A673 (cell line): ENCODE measurements at regions not wholly inside any gene's neighbourhood (a gene's known extent, or its start where the extent isn't known, plus 50 kb on each side); places are given as distances from the start of the nearest gene placed in this dataset.
"Not testable (repeated sequence)": the region's sequence is repeated elsewhere in the genome, so short reads cannot be mapped to it uniquely, and the experiment has no call there.

Experiments
- BruUV-seq: library from RNA; stranded (reverse); fragments of 400-500 nt; replicated peaks from 2 replicates; lab custom pipeline; 2021; lab: Mats Ljungman, UMichigan
- CTCF ChIA-PET: fragments of 300-600 bp; sonication (Branson Sonifier 250); formaldehyde crosslinking; loops from one replicate; lab custom pipeline; 2022; ENCODE audit warnings: antibody characterized with exemption; lab: Charles Lee
- POLR2A ChIA-PET: fragments of 300-600 bp; sonication (Branson Sonifier 250); formaldehyde crosslinking; loops from one replicate; lab custom pipeline; 2022; ENCODE audit warnings: antibody characterized with exemption; ENCODE audit not compliant: low non-redundant PET; lab: Charles Lee
- DNase-seq: peaks from one replicate; pipeline ENCODE4 v3.0.0-alpha.2; 2015; ENCODE audit warnings: low spot score
- H3K27ac ChIP-seq: fragments of 200-600 bp; sonication (generic); 2 replicates; pipeline ENCODE4 v1.5.1; 2016; ENCODE audit warnings: mixed run types, low read depth, mild to moderate bottlenecking, mixed read lengths, antibody characterized with exemption, low read length; ENCODE audit not compliant: poor library complexity, severe bottlenecking
- H3K27me3 ChIP-seq: fragments of 200-600 bp; sonication (generic); replicated peaks from 2 replicates; pipeline ENCODE4 v1.6.1; 2017; ENCODE audit warnings: mixed run types, low read depth, mild to moderate bottlenecking, mixed read lengths, antibody characterized with exemption, low read length; ENCODE audit not compliant: insufficient read depth, poor library complexity
- H3K36me3 ChIP-seq: fragments of 200-600 bp; sonication (generic); 2 replicates; pipeline ENCODE4 v1.6.1; 2016; ENCODE audit warnings: mixed run types, mild to moderate bottlenecking, mixed read lengths, antibody characterized with exemption, low read length; ENCODE audit not compliant: insufficient read depth, poor library complexity, severe bottlenecking
- H3K4me1 ChIP-seq: fragments of 200-600 bp; sonication (generic); 2 replicates; pipeline ENCODE4 v1.6.1; 2017; ENCODE audit warnings: mixed run types, mild to moderate bottlenecking, mixed read lengths, antibody characterized with exemption, low read length; ENCODE audit not compliant: insufficient read depth, poor library complexity, severe bottlenecking
- H3K4me3 ChIP-seq: fragments of 200-600 bp; sonication (generic); 2 replicates; pipeline ENCODE4 v1.5.1; 2016; ENCODE audit warnings: low read depth, mixed run types, mild to moderate bottlenecking, mixed read lengths, low read length; ENCODE audit not compliant: poor library complexity, severe bottlenecking
- H3K9me3 ChIP-seq: fragments of 200-600 bp; sonication (generic); 2 replicates; pipeline ENCODE4 v1.6.1; 2016; ENCODE audit warnings: mixed run types, low read depth, mild to moderate bottlenecking, mixed read lengths, antibody characterized with exemption, low read length; ENCODE audit not compliant: poor library complexity, severe bottlenecking
- intact Hi-C: fragments of 100-400 bp; cut with micrococcal nuclease; formaldehyde crosslinking; loops from one replicate; pipeline ENCODE4 v1.10.0; 2022; ENCODE audit not compliant: unreplicated experiment

DNA sequence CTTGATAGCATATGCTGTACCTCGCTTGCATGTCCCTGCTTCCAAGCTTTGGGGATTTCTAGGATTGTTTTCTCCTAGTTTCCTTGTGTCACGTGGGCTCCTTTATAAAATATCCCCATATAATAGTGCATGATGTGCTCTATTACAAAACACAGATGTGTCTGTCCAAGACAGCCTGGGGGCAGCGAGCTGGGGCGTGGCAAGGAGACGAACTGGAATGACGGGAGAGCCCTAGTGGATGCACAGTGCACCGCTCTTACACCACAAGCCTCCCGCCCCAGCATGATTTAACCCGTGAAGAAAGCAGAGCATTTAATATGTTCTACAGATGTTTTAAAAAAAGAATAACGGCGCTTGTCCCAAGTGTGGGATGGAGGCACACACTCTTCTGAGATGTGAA is 169.7 kb downstream of the BCL2L11 start:
- H3K4me3 ChIP-seq, H3K9me3 ChIP-seq, BruUV-seq, intact Hi-C loops, H3K27ac ChIP-seq, H3K4me1 ChIP-seq, POLR2A ChIA-PET, DNase-seq, H3K36me3 ChIP-seq, H3K27me3 ChIP-seq, CTCF ChIA-PET: not testable (repeated sequence)

GRCh38 chr2:111291566-111291965 is 170.9 kb downstream of the BCL2L11 start:
- DNase-seq, intact Hi-C loops, H3K27ac ChIP-seq, BruUV-seq, CTCF ChIA-PET, H3K4me1 ChIP-seq, H3K36me3 ChIP-seq, H3K27me3 ChIP-seq, H3K9me3 ChIP-seq, POLR2A ChIA-PET, H3K4me3 ChIP-seq: not testable (repeated sequence)

GRCh38 chr2:111292232-111292968 is 171.7 kb downstream of the BCL2L11 start:
- POLR2A ChIA-PET, H3K9me3 ChIP-seq, CTCF ChIA-PET, BruUV-seq, H3K27ac ChIP-seq, H3K4me3 ChIP-seq, H3K27me3 ChIP-seq, intact Hi-C loops, H3K36me3 ChIP-seq, DNase-seq, H3K4me1 ChIP-seq: not testable (repeated sequence)

GRCh38 chr2:111294699-111295098 is 174.0 kb downstream of the BCL2L11 start:
- POLR2A ChIA-PET, H3K27me3 ChIP-seq, H3K9me3 ChIP-seq, CTCF ChIA-PET, intact Hi-C loops, H3K4me1 ChIP-seq, DNase-seq, H3K27ac ChIP-seq, H3K36me3 ChIP-seq, BruUV-seq, H3K4me3 ChIP-seq: not testable (repeated sequence)

DNA sequence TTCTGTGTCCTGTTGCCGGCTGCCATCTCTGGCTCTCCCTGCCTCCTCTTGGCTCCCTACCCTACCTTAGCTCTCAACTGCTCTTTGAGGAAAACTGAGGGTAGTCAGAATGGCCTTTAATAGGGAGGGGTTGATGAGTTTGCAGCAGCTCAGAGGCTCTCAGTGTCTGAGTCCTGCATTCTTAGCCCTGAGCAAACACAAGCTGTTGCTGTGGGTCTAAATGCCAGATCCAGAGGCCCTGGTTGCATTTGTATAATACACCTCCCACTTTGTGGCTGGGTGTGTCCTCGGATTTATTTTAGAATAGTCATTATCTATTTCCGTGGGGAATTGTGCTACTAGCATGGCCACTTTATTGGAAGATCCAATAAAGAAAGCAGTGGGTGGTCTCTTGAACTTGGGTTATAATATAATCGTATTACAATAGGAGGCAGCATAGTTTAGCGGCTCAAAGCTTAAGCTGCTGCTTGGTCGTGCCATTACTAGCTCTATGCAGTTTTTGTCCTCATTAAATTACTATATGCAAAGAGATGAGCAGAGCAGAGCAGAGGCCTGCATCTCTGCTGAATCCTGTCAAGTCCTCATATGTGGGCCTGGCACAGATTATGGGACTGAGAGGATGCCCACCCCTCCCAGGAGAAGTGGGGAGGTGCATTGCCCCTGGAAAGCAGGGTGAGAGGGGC is 175.5 kb downstream of the BCL2L11 start:
- DNase-seq, H3K27me3 ChIP-seq, BruUV-seq, intact Hi-C loops, CTCF ChIA-PET, H3K36me3 ChIP-seq, H3K9me3 ChIP-seq, H3K4me1 ChIP-seq, POLR2A ChIA-PET, H3K4me3 ChIP-seq, H3K27ac ChIP-seq: not testable (repeated sequence)

DNA sequence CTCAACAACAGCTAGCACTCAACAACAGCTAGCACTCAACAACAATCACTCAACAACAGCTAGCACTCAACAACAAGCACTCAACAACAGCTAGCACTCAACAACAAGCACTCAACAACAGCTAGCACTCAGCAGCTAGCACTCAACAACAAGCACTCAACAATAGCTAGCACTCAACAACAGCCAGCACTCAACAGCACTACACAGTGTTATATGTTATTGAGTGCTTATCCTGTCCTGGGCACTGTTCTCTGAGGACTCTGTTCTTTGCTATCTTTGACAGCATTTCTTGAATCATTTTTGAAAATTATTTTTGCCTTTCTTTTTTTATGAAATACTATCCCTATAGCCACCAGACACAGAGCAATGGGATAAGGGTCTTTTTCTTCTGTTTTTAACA is 176.4 kb downstream of the BCL2L11 start:
- H3K36me3 ChIP-seq, BruUV-seq, POLR2A ChIA-PET, H3K27me3 ChIP-seq, H3K4me3 ChIP-seq, H3K4me1 ChIP-seq, DNase-seq, CTCF ChIA-PET, H3K9me3 ChIP-seq, H3K27ac ChIP-seq, intact Hi-C loops: not testable (repeated sequence)

GRCh38 chr2:111298927-111299326 is 178.2 kb downstream of the BCL2L11 start:
- not testable (repeated sequence) for H3K27me3 ChIP-seq, H3K36me3 ChIP-seq

More at GRCh38 chr2:111298927-111299326, 178.2 kb downstream of the BCL2L11 start:
- H3K4me3 ChIP-seq, DNase-seq, CTCF ChIA-PET, H3K4me1 ChIP-seq, intact Hi-C loops, H3K27ac ChIP-seq, BruUV-seq, POLR2A ChIA-PET, H3K9me3 ChIP-seq: not testable (repeated sequence)
